ENCODE measurements at regions not wholly inside any gene's neighbourhood (a gene's known extent, or its start where the extent isn't known, plus 50 kb on each side); places are given as distances from the start of the nearest gene placed in this dataset.
"Not testable (repeated sequence)": the region's sequence is repeated elsewhere in the genome, so short reads cannot be mapped to it uniquely, and the experiment has no call there.

DNA sequence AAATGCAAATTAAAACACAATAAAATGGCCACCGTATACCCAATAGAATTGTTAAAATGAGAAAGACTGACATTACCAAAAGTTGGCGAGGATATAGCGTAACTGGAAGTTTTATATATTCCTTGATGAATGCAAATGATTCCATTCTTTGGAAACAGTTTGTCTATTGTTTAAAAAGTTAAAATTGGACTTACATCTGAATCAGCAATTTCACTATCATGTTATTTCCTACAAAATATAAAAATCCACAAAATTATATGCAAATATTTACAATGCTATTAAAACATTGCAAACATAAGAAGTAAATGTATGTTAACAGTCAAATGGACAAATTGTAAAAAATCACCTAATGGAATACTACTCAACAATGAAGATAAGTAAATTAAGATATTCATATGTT, 852.2 kb upstream of the NDST4 start:
- H3K4me1 ChIP-seq (ENCODE audit: control insufficient read depth, insufficient read depth, low read length), result no peaks in the 10 kb centered on the region
- H3K4me3 ChIP-seq (ENCODE audit: low read depth, low read length), result no peak overlapping the region
- ChIA-PET CTCF (no interaction called here), POLR2A (no interaction called here)
- no peaks in the 10 kb centered on the region for H3K36me3 ChIP-seq (ENCODE audit: control insufficient read depth in 2 of 2, insufficient read depth in 1 of 2, low read length in 2 of 2)
- no peaks in the 10 kb centered on the region for H3K9me3 ChIP-seq (ENCODE audit: control insufficient read depth, insufficient read depth, low read depth, low read length)
- no peak overlapping the region for H3K27ac ChIP-seq (ENCODE audit: extremely low read depth, low read depth, low read length)
- TF ChIP-seq ZNF514 (tag by site-specific recombination; IDR thresholded peaks at IDR 0.05), result no peak
- TF ChIP-seq ZNF292 (tag by site-specific recombination; IDR thresholded peaks at IDR 0.05; ENCODE audit: borderline replicate concordance, low read depth), result no peak
- TF ChIP-seq ZNF138 (tag by site-specific recombination; IDR thresholded peaks at IDR 0.05; ENCODE audit: borderline replicate concordance), result no peak
- TF ChIP-seq ZNF175 (tag by site-specific recombination; IDR thresholded peaks at IDR 0.05), result no peak
- TF ChIP-seq ZNF670 (tag by site-specific recombination; IDR thresholded peaks at IDR 0.05; ENCODE audit: low read depth), result no peak
- TF ChIP-seq, protein P1, sequence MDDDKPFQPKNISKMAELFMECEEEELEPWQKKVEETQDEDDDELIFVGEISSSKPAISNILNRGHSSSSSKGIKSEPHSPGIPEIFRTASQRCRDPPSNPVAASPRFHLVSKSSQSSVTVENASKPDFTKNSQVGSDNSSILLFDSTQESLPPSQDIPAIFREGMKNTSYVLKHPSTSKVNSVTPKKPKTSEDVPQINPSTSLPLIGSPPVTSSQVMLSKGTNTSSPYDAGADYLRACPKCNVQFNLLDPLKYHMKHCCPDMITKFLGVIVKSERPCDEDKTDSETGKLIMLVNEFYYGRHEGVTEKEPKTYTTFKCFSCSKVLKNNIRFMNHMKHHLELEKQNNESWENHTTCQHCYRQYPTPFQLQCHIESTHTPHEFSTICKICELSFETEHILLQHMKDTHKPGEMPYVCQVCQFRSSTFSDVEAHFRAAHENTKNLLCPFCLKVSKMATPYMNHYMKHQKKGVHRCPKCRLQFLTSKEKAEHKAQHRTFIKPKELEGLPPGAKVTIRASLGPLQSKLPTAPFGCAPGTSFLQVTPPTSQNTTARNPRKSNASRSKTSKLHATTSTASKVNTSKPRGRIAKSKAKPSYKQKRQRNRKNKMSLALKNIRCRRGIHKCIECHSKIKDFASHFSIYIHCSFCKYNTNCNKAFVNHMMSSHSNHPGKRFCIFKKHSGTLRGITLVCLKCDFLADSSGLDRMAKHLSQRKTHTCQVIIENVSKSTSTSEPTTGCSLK (tag by site-specific recombination; IDR thresholded peaks at IDR 0.05), result no peak
- no peak for TF ChIP-seq ZNF19 (tag by site-specific recombination; IDR thresholded peaks at IDR 0.05; ENCODE audit: low read depth)
- TF ChIP-seq ZNF837 (tag by site-specific recombination; IDR thresholded peaks at IDR 0.05), result no peak
- no peak for TF ChIP-seq ZNF169 (tag by site-specific recombination; IDR thresholded peaks at IDR 0.05)
- no peak for TF ChIP-seq MEIS1 (CRISPR knock-in tag; IDR thresholded peaks at IDR 0.05; ENCODE audit: borderline replicate concordance)
- no peak for TF ChIP-seq ZNF664 (tag by site-specific recombination; IDR thresholded peaks at IDR 0.05)
- no peak for TF ChIP-seq ZNF571 (tag by site-specific recombination; IDR thresholded peaks at IDR 0.05)
- TF ChIP-seq, protein P2, sequence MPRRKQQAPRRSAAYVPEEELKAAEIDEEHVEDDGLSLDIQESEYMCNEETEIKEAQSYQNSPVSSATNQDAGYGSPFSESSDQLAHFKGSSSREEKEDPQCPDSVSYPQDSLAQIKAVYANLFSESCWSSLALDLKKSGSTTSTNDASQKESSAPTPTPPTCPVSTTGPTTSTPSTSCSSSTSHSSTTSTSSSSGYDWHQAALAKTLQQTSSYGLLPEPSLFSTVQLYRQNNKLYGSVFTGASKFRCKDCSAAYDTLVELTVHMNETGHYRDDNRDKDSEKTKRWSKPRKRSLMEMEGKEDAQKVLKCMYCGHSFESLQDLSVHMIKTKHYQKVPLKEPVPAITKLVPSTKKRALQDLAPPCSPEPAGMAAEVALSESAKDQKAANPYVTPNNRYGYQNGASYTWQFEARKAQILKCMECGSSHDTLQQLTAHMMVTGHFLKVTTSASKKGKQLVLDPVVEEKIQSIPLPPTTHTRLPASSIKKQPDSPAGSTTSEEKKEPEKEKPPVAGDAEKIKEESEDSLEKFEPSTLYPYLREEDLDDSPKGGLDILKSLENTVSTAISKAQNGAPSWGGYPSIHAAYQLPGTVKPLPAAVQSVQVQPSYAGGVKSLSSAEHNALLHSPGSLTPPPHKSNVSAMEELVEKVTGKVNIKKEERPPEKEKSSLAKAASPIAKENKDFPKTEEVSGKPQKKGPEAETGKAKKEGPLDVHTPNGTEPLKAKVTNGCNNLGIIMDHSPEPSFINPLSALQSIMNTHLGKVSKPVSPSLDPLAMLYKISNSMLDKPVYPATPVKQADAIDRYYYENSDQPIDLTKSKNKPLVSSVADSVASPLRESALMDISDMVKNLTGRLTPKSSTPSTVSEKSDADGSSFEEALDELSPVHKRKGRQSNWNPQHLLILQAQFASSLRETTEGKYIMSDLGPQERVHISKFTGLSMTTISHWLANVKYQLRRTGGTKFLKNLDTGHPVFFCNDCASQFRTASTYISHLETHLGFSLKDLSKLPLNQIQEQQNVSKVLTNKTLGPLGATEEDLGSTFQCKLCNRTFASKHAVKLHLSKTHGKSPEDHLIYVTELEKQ (tag by site-specific recombination; IDR thresholded peaks at IDR 0.05; ENCODE audit: borderline replicate concordance), result no peak
- TF ChIP-seq, protein P3, sequence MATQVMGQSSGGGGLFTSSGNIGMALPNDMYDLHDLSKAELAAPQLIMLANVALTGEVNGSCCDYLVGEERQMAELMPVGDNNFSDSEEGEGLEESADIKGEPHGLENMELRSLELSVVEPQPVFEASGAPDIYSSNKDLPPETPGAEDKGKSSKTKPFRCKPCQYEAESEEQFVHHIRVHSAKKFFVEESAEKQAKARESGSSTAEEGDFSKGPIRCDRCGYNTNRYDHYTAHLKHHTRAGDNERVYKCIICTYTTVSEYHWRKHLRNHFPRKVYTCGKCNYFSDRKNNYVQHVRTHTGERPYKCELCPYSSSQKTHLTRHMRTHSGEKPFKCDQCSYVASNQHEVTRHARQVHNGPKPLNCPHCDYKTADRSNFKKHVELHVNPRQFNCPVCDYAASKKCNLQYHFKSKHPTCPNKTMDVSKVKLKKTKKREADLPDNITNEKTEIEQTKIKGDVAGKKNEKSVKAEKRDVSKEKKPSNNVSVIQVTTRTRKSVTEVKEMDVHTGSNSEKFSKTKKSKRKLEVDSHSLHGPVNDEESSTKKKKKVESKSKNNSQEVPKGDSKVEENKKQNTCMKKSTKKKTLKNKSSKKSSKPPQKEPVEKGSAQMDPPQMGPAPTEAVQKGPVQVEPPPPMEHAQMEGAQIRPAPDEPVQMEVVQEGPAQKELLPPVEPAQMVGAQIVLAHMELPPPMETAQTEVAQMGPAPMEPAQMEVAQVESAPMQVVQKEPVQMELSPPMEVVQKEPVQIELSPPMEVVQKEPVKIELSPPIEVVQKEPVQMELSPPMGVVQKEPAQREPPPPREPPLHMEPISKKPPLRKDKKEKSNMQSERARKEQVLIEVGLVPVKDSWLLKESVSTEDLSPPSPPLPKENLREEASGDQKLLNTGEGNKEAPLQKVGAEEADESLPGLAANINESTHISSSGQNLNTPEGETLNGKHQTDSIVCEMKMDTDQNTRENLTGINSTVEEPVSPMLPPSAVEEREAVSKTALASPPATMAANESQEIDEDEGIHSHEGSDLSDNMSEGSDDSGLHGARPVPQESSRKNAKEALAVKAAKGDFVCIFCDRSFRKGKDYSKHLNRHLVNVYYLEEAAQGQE (tag by site-specific recombination; IDR thresholded peaks at IDR 0.05), result no peak
- TF ChIP-seq ZNF174 (tag by site-specific recombination; IDR thresholded peaks at IDR 0.05), result no peak
- TF ChIP-seq ZNF560 (tag by site-specific recombination; IDR thresholded peaks at IDR 0.05; ENCODE audit: borderline replicate concordance), result no peak
- TF ChIP-seq EGR2 (tag by site-specific recombination; IDR thresholded peaks at IDR 0.05; ENCODE audit: low read depth), result no peak
- no peak for TF ChIP-seq REPIN1 (tag by site-specific recombination; IDR thresholded peaks at IDR 0.05; ENCODE audit: low read depth)
- TF ChIP-seq TCF7L2 (IDR thresholded peaks at IDR 0.05; ENCODE audit: borderline replicate concordance, low read depth, low read length), result no peak
- no peak for TF ChIP-seq ZNF830 (tag by site-specific recombination; IDR thresholded peaks at IDR 0.05; ENCODE audit: low read depth)

DNA sequence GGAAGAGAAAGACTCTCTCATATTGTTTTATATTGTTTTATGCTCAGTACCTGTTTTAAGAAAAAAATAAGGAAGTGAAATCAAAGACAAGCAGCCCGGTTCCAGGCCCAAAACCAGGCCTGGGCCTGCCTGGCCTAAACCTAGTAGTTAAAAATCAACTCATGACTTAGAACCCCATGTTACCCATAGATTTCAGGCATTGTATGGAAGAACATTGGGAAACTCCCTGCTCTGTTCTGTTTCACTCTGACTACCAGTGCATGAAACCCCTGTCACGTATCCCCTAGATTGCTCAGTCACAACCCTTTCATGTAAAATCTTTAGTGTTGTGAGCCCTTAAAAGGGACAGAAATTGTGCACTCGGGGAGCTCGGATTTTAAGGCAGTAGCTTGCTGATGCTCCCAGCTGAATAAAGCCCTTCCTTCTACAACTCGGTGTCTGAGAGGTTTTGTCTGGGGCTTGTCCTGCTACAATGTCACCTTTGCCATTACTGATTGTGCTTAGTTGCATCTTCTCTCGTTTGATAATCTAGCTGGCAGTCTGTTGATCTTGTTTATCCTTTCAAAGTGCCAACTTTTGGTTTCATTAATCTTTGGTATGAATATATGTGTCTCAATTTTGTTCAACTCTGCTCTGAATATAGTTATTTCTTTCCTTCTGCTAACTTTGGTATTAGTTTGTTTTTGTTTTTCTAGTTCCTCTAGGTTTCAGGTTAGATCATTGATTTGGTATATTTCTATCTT, 842.8 kb upstream of the NDST4 start:
- not testable (repeated sequence) for H3K36me3 ChIP-seq (ENCODE audit: control insufficient read depth in 2 of 2, insufficient read depth in 1 of 2, low read length in 2 of 2)

More for the DNA sequence above, 842.8 kb upstream of the NDST4 start:
- POLR2A ChIA-PET; H3K4me1 ChIP-seq (ENCODE audit: control insufficient read depth, insufficient read depth, low read length); H3K9me3 ChIP-seq (ENCODE audit: control insufficient read depth, insufficient read depth, low read depth, low read length); CTCF ChIA-PET; H3K4me3 ChIP-seq (ENCODE audit: low read depth, low read length); H3K27ac ChIP-seq (ENCODE audit: extremely low read depth, low read depth, low read length): not testable (repeated sequence)
